ENCODE measurements at regions not wholly inside any gene's neighbourhood (a gene's known extent, or its start where the extent isn't known, plus 50 kb on each side); places are given as distances from the start of the nearest gene placed in this dataset.

DNA sequence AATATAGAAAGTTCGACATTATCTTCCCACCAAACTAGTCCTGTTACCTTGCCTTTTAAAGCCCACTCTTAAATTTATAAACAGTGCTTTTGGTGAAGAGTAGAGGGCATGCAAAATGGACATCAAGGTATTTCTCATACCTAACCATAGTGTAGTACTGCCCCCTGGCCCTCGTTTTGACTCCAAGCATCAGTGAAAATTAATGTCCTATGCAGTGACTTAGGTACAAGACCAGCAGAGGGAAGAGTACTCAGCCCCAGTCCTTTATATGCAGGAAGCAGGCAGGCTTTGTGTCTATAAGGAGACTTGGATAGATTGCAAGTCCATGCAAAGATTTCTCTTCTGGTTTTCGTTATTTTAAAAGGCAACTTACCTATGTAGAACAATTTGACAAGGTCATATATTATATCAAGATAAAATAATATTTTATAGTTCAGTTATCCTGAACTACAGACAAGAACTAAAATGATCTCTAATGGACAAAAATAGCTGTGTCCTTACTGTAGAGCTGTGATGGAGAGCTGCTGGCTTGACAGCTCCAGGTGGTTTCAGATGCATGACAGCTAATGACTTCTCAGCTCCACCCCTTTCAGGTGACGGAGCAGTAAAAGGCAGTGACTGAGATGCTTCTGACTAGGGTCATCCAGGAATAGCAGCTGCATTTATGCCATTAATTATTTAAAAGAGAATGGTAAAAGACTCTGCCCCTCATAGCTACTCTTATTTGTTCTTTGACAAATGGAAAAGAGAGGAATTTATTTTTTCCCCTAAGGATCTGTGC lies 646.1 kb downstream of the SQOR start:
- no peak for TF ChIP-seq PBX3 (IDR thresholded peaks at IDR 0.05)
- TF ChIP-seq FOSL2 (IDR thresholded peaks at IDR 0.05): no peak
- TF ChIP-seq FOSL2 (CRISPR knock-in tag; IDR thresholded peaks at IDR 0.05): no peak
- TF ChIP-seq ZNF302 (CRISPR knock-in tag; IDR thresholded peaks at IDR 0.05): no peak
- TF ChIP-seq, protein P1, sequence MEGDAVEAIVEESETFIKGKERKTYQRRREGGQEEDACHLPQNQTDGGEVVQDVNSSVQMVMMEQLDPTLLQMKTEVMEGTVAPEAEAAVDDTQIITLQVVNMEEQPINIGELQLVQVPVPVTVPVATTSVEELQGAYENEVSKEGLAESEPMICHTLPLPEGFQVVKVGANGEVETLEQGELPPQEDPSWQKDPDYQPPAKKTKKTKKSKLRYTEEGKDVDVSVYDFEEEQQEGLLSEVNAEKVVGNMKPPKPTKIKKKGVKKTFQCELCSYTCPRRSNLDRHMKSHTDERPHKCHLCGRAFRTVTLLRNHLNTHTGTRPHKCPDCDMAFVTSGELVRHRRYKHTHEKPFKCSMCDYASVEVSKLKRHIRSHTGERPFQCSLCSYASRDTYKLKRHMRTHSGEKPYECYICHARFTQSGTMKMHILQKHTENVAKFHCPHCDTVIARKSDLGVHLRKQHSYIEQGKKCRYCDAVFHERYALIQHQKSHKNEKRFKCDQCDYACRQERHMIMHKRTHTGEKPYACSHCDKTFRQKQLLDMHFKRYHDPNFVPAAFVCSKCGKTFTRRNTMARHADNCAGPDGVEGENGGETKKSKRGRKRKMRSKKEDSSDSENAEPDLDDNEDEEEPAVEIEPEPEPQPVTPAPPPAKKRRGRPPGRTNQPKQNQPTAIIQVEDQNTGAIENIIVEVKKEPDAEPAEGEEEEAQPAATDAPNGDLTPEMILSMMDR (IDR thresholded peaks at IDR 0.05): no peak
- no peak for TF ChIP-seq EHMT2 (IDR thresholded peaks at IDR 0.05; ENCODE audit: low read depth)
- no peak for TF ChIP-seq KDM1A (IDR thresholded peaks at IDR 0.05; ENCODE audit: low read depth)
- no peak for TF ChIP-seq POLR2A (IDR thresholded peaks at IDR 0.05; ENCODE audit: low read length)
- TF ChIP-seq HOXA7 (CRISPR knock-in tag; IDR thresholded peaks at IDR 0.05): no peak

All from A549 (cell line).